ENCODE measurements at regions not wholly inside any gene's neighbourhood (a gene's known extent, or its start where the extent isn't known, plus 50 kb on each side); places are given as distances from the start of the nearest gene placed in this dataset.

DNA sequence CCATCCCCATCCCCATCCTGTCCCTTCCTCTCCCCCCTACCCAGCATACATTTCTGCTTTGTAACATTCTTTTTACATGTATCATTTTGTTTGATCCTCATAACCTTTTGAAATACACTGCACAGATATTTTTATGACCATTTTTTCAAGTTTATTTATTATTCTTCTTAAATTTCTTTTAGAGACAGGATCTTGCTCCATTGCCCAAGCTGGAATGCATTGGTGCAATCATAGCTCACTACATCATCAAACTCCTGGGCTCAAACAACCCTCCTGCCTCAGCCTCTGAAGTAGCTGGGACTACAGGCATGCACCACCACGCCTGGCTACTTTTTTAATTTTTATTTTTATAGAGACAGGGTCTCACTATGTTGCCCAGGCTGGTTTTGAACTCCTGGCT lies 99.4 kb upstream of the AKIP1 start:
- Histone ChIP-seq H4K20me1 (ENCODE audit: insufficient read depth, low read length) (no peaks in the 10 kb centered on the region), H3K4me1 (ENCODE audit: low read length) (peaks cover 7% of the 10 kb centered on the region), H3K36me3 (replicated peaks; ENCODE audit: insufficient read depth, low read length) (no peaks in the 10 kb centered on the region), H3K79me2 (ENCODE audit: low read length) (peaks cover 42% of the 10 kb centered on the region), H3K9me3 (replicated peaks; ENCODE audit: insufficient read depth, low read length) (no peaks in the 10 kb centered on the region), H3F3A (ENCODE audit: insufficient read depth, low read length) (no peaks in the 10 kb centered on the region), H3K4me3 (ENCODE audit: low read length) (no peak overlapping the region), H3K4me2 (ENCODE audit: low read depth, low read length) (no peak overlapping the region), H3K27ac (ENCODE audit: low read length) (no peak overlapping the region), H2AFZ (ENCODE audit: low read length) (no peak overlapping the region), H3K9ac (ENCODE audit: low read length) (no peak overlapping the region), H3K27me3 (replicated peaks; ENCODE audit: insufficient read depth, low read length) (no peaks in the 10 kb centered on the region), H3K9me2 (replicated peaks; ENCODE audit: insufficient read depth, low read length) (no peaks in the 10 kb centered on the region)
- TF ChIP-seq EZH2 (optimal IDR thresholded peaks at IDR 0.05; ENCODE audit: low read depth, low read length) = no peak
- TF ChIP-seq, protein P1, sequence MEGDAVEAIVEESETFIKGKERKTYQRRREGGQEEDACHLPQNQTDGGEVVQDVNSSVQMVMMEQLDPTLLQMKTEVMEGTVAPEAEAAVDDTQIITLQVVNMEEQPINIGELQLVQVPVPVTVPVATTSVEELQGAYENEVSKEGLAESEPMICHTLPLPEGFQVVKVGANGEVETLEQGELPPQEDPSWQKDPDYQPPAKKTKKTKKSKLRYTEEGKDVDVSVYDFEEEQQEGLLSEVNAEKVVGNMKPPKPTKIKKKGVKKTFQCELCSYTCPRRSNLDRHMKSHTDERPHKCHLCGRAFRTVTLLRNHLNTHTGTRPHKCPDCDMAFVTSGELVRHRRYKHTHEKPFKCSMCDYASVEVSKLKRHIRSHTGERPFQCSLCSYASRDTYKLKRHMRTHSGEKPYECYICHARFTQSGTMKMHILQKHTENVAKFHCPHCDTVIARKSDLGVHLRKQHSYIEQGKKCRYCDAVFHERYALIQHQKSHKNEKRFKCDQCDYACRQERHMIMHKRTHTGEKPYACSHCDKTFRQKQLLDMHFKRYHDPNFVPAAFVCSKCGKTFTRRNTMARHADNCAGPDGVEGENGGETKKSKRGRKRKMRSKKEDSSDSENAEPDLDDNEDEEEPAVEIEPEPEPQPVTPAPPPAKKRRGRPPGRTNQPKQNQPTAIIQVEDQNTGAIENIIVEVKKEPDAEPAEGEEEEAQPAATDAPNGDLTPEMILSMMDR (IDR thresholded peaks at IDR 0.05; ENCODE audit: low read length) = no peak
- no peak for DNase-seq

DNA sequence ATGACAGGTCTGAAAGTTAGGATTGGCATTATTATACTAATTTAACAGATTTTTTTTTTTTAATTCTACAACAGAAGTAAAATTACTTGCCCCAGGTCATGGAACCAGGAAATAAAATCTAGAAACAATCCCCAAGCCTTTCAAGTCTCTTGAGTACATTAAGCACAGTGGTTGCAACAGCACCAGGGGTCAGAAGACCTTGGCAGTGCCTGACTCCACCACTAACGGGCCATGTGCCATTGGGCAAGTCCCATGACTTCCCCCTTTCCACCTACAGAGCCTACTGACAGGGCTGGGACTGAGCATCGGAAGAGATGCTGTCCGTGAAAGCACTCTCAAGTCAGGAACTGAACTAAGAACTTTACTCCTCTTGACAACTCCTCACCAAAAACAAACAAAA lies 98.6 kb upstream of the AKIP1 start:
- Histone ChIP-seq H3K79me2 (ENCODE audit: low read length) (peaks cover 34% of the 10 kb centered on the region), H4K20me1 (ENCODE audit: insufficient read depth, low read length) (no peaks in the 10 kb centered on the region), H3K36me3 (replicated peaks; ENCODE audit: insufficient read depth, low read length) (no peaks in the 10 kb centered on the region), H3K27me3 (replicated peaks; ENCODE audit: insufficient read depth, low read length) (no peaks in the 10 kb centered on the region), H3K4me2 (ENCODE audit: low read depth, low read length) (no peak overlapping the region), H3K27ac (ENCODE audit: low read length) (no peak overlapping the region), H3K4me3 (ENCODE audit: low read length) (no peak overlapping the region), H3K9ac (ENCODE audit: low read length) (no peak overlapping the region), H2AFZ (ENCODE audit: low read length) (no peak overlapping the region), H3K9me2 (replicated peaks; ENCODE audit: insufficient read depth, low read length) (no peaks in the 10 kb centered on the region), H3K9me3 (replicated peaks; ENCODE audit: insufficient read depth, low read length) (no peaks in the 10 kb centered on the region), H3F3A (ENCODE audit: insufficient read depth, low read length) (no peaks in the 10 kb centered on the region), H3K4me1 (ENCODE audit: low read length) (peaks cover 7% of the 10 kb centered on the region)
- no peak for TF ChIP-seq EZH2 (optimal IDR thresholded peaks at IDR 0.05; ENCODE audit: low read depth, low read length)
- no peak for TF ChIP-seq EZH2phosphoT487 (IDR thresholded peaks at IDR 0.05; ENCODE audit: low read length)
- TF ChIP-seq, protein P1 (IDR thresholded peaks at IDR 0.05; ENCODE audit: low read length) = no peak
- no peak for DNase-seq

DNA sequence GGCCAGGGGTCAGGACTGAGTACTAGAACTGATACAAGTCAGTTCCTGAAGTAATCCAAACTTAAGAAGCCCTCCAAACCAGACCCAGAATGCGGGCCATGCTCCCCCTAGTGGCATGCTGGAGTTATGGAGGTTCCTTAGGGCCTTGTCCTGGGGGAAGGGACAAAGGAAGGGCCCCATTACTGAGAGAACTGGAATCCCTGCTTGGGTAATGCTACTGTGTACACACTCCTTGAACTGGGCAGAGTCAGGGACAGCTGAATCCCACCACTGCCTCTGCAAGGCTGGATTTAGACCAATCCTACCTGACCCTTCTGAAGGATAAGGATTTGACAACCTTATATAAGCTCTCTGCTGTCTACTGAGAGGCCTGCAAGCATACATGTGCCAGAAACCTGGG lies 97.3 kb upstream of the AKIP1 start:
- Histone ChIP-seq H3K36me3 (replicated peaks; ENCODE audit: insufficient read depth, low read length) (no peaks in the 10 kb centered on the region), H3K4me2 (ENCODE audit: low read depth, low read length) (no peak overlapping the region), H3F3A (ENCODE audit: insufficient read depth, low read length) (no peaks in the 10 kb centered on the region), H3K27ac (ENCODE audit: low read length) (no peak overlapping the region), H3K4me3 (ENCODE audit: low read length) (no peak overlapping the region), H3K9me3 (replicated peaks; ENCODE audit: insufficient read depth, low read length) (no peaks in the 10 kb centered on the region), H3K9ac (ENCODE audit: low read length) (no peak overlapping the region), H4K20me1 (ENCODE audit: insufficient read depth, low read length) (no peaks in the 10 kb centered on the region), H2AFZ (ENCODE audit: low read length) (0 out of 2 replicates have a peak overlapping the region, but pooled peaks have one; percentile 26), H3K9me2 (replicated peaks; ENCODE audit: insufficient read depth, low read length) (no peaks in the 10 kb centered on the region), H3K79me2 (ENCODE audit: low read length) (peaks cover 21% of the 10 kb centered on the region), H3K4me1 (ENCODE audit: low read length) (peaks cover 7% of the 10 kb centered on the region), H3K27me3 (replicated peaks; ENCODE audit: insufficient read depth, low read length) (no peaks in the 10 kb centered on the region)
- TF ChIP-seq, protein P1 (IDR thresholded peaks at IDR 0.05; ENCODE audit: low read length) = peak; percentile 92
- no peak for TF ChIP-seq EZH2 (optimal IDR thresholded peaks at IDR 0.05; ENCODE audit: low read depth, low read length)
- peak; percentile 81 for DNase-seq
